Endothelial cell of umbilical vein (primary cell): ENCODE measurements at regions not wholly inside any gene's neighbourhood (a gene's known extent, or its start where the extent isn't known, plus 50 kb on each side); places are given as distances from the start of the nearest gene placed in this dataset.

Source experiments
- BruUV-seq: library from RNA; stranded (reverse); fragments of 400-500 nt; replicated peaks from 2 replicates; lab custom pipeline; 2021; lab: Mats Ljungman, UMichigan
- CTCF ChIA-PET: fragments of 300-600, 350-600 bp; sonication (Branson Sonifier 250); formaldehyde crosslinking; loops from one replicate; lab custom pipeline; 2021; ENCODE audit warnings: antibody characterized with exemption, inconsistent platforms; lab: Charles Lee
- POLR2A ChIA-PET: fragments of 300-600, 350-600 bp; sonication (Branson Sonifier 250); formaldehyde crosslinking; loops from one replicate; lab custom pipeline; 2021; ENCODE audit warnings: antibody characterized with exemption, inconsistent platforms; lab: Charles Lee
- DNase-seq: peaks from one replicate; pipeline ENCODE4 v3.0.0-alpha.2; 2011; ENCODE audit warnings: low read depth, low spot score
- FAIRE-seq: peaks from 2 replicates; lab custom pipeline; 2011; peaks lifted over from hg19 to GRCh38; lab: Jason Lieb, UNC
- H2AFZ ChIP-seq: 2 replicates; pipeline ENCODE4 v1.6.0; 2012; ENCODE audit warnings: low read depth, low read length, control low read depth, inconsistent platforms
- H3K27ac ChIP-seq: 2 replicates; pipeline ENCODE4 v1.5.1; 2011; ENCODE audit warnings: low read depth, mild to moderate bottlenecking, control low read depth, low read length, moderate library complexity; ENCODE audit not compliant: insufficient read depth
- H3K27me3 ChIP-seq, 2 experiments: 2 replicates each; pipeline versions ENCODE4 v1.6.0 to v1.6.1; 2011; ENCODE audit warnings: low read length in 2 of 2, mixed read lengths in 1 of 2; ENCODE audit not compliant: control insufficient read depth in 2 of 2, insufficient read depth in 2 of 2
- H3K36me3 ChIP-seq, 2 experiments: 2 replicates in 1 of 2; 3 replicates in 1 of 2; pipeline ENCODE4 v1.5.1; 2011; ENCODE audit warnings: low read length in 2 of 2, mild to moderate bottlenecking in 1 of 2, moderate library complexity in 1 of 2; ENCODE audit not compliant: control insufficient read depth in 2 of 2, insufficient read depth in 2 of 2; ENCODE audit errors: extremely low read depth in 1 of 2
- H3K4me1 ChIP-seq: 3 replicates; pipeline ENCODE4 v1.5.1; 2011; ENCODE audit warnings: mild to moderate bottlenecking, low read length; ENCODE audit not compliant: control insufficient read depth, insufficient read depth; ENCODE audit errors: extremely low read depth
- H3K4me2 ChIP-seq: 2 replicates; pipeline ENCODE4 v1.6.1; 2011; ENCODE audit warnings: low read length, control low read depth, mixed read lengths; ENCODE audit not compliant: insufficient read depth
- H3K4me3 ChIP-seq, 3 experiments: fragments of 200-600 bp in 1 of 3; sonication (generic), shearing (Covaris generic) in 1 of 3; replicated peaks in 1 of 3; 2 replicates each; pipeline ENCODE4 v1.5.1; 2011 to 2016; ENCODE audit warnings: control low read depth in 3 of 3, low read length in 3 of 3, mild to moderate bottlenecking in 2 of 3, inconsistent platforms in 1 of 3, low read depth in 1 of 3, moderate library complexity in 1 of 3; ENCODE audit not compliant: insufficient read depth in 1 of 3
- H3K79me2 ChIP-seq: 2 replicates; pipeline ENCODE4 v1.6.0; 2012; ENCODE audit warnings: low read length, inconsistent platforms; ENCODE audit not compliant: control insufficient read depth, insufficient read depth
- H3K9ac ChIP-seq: replicated peaks from 2 replicates; pipeline ENCODE3; 2011; ENCODE audit warnings: low read length, control low read depth; ENCODE audit not compliant: insufficient read depth; ENCODE audit errors: extremely low read depth
- H3K9me1 ChIP-seq: replicated peaks from 3 replicates; pipeline ENCODE4 v1.6.0; 2011; ENCODE audit warnings: mild to moderate bottlenecking, low read length; ENCODE audit not compliant: control insufficient read depth, insufficient read depth; ENCODE audit errors: extremely low read depth
- H3K9me3 ChIP-seq: replicated peaks from 2 replicates; pipeline ENCODE4 v1.5.1; 2012; ENCODE audit warnings: low read length, inconsistent platforms; ENCODE audit not compliant: control insufficient read depth, insufficient read depth
- H4K20me1 ChIP-seq: replicated peaks from 2 replicates; pipeline ENCODE3; 2011; ENCODE audit warnings: mild to moderate bottlenecking, low read length; ENCODE audit not compliant: control insufficient read depth, insufficient read depth; ENCODE audit errors: extremely low read depth
- CTCF ChIP-seq, 2 donors: IDR thresholded peaks; 1 replicate in 1 of 2; 2 replicates in 1 of 2; pipeline ENCODE4 v1.5.1; 2011; ENCODE audit warnings: low read length in 2 of 2, mild to moderate bottlenecking in 2 of 2, moderate library complexity in 2 of 2, control low read depth in 1 of 2, inconsistent platforms in 1 of 2, low read depth in 1 of 2; ENCODE audit not compliant: insufficient read depth in 1 of 2; ENCODE audit errors: extremely low read depth in 1 of 2
- EZH2 ChIP-seq: IDR thresholded peaks from 2 replicates; pipeline ENCODE4 v1.6.1; 2012; ENCODE audit warnings: borderline replicate concordance, low read depth, mild to moderate bottlenecking, moderate library complexity, low read length, inconsistent platforms; ENCODE audit not compliant: severe bottlenecking
- FOS ChIP-seq: IDR thresholded peaks from 2 replicates; pipeline ENCODE4 v1.6.1; 2011; ENCODE audit warnings: mild to moderate bottlenecking, low read length, moderate library complexity, borderline replicate concordance; ENCODE audit not compliant: insufficient read depth
- GATA2 ChIP-seq: IDR thresholded peaks from 2 replicates; pipeline ENCODE4 v1.7.0; 2011; ENCODE audit warnings: low read depth, mild to moderate bottlenecking, moderate library complexity, mixed read lengths, low read length; ENCODE audit not compliant: insufficient read length, insufficient read depth
- JUN ChIP-seq: IDR thresholded peaks from 2 replicates; pipeline ENCODE4 v1.6.1; 2011; ENCODE audit warnings: borderline replicate concordance, low read depth; ENCODE audit not compliant: insufficient read length, insufficient read depth
- MAX ChIP-seq: IDR thresholded peaks from 2 replicates; pipeline ENCODE4 v1.6.1; 2011; ENCODE audit not compliant: insufficient read depth, insufficient read length
- MYC ChIP-seq: IDR thresholded peaks from one replicate; pipeline ENCODE4 v1.6.1; 2011; ENCODE audit warnings: mild to moderate bottlenecking, low read depth, low read length
- POLR2A ChIP-seq: IDR thresholded peaks from 2 replicates; pipeline ENCODE4 v1.6.1; 2012; ENCODE audit warnings: low read depth, mild to moderate bottlenecking, control low read depth, low read length
- POLR2AphosphoS5 ChIP-seq: IDR thresholded peaks from 2 replicates; pipeline ENCODE4 v1.6.1; 2012; ENCODE audit warnings: low read depth, mild to moderate bottlenecking, control low read depth, low read length, moderate library complexity; ENCODE audit not compliant: insufficient read depth
- dilution Hi-C: fragments of 300-500 bp; cut with MboI; formaldehyde crosslinking; loops from one replicate; pipeline ENCODE4 v1.15.0; 2019; ENCODE audit warnings: low sequenced_read_pairs; ENCODE audit not compliant: extremely low pct_ligation_motif_present
- intact Hi-C: fragments of 100-400 bp; cut with micrococcal nuclease; formaldehyde crosslinking; loops from one replicate; pipeline ENCODE4 v1.10.0; 2022

GRCh38 chr3:41080141-41080540 lies 119.2 kb upstream of the CTNNB1 start:
- H3K4me2 ChIP-seq, result no peak overlapping the region
- H3K9me1 ChIP-seq, result no peaks in the 10 kb centered on the region
- FAIRE-seq (no peak), DNase-seq (no peak)
- dilution Hi-C loops (no loop called here), intact Hi-C loops (no loop called here)
- CTCF ChIA-PET, result no interaction called here
- H3K4me1 ChIP-seq, result no peaks in the 10 kb centered on the region
- peaks cover 0 to 2% of the 10 kb centered on the region in 2 experiments for H3K27me3 ChIP-seq
- no peak for TF ChIP-seq JUN
- no peak for TF ChIP-seq POLR2AphosphoS5
- no peak for TF ChIP-seq FOS
- no peak for TF ChIP-seq EZH2
- no peak for TF ChIP-seq POLR2A
- TF ChIP-seq MYC, result no peak
- no peak overlapping the region for H3K9ac ChIP-seq
- no peaks in the 10 kb centered on the region for H3K79me2 ChIP-seq
- BruUV-seq, result no TSS peak
- H3K4me3 ChIP-seq, result no peak overlapping the region
- no peak overlapping the region for H2AFZ ChIP-seq
- H4K20me1 ChIP-seq, result no peaks in the 10 kb centered on the region
- no peaks in the 10 kb centered on the region for H3K36me3 ChIP-seq
- POLR2A ChIA-PET, result no interaction called here
- H3K9me3 ChIP-seq, result no peaks in the 10 kb centered on the region
- no peak overlapping the region for H3K27ac ChIP-seq

GRCh38 chr3:41088882-41089281 lies 110.4 kb upstream of the CTNNB1 start:
- intact Hi-C loops (no loop called here), dilution Hi-C loops (no loop called here)
- BruUV-seq, result no TSS peak
- Histone ChIP-seq H2AFZ (no peak overlapping the region), H3K4me2 (no peak overlapping the region), H3K27ac (no peak overlapping the region), H4K20me1 (no peaks in the 10 kb centered on the region), H3K9ac (no peak overlapping the region), H3K36me3 (no peaks in the 10 kb centered on the region), H3K79me2 (no peaks in the 10 kb centered on the region), H3K27me3 (no peaks in the 10 kb centered on the region), H3K4me3 (no peak overlapping the region), H3K4me1 (no peaks in the 10 kb centered on the region), H3K9me1 (no peaks in the 10 kb centered on the region), H3K9me3 (no peaks in the 10 kb centered on the region)
- TF ChIP-seq CTCF (IDR thresholded peaks at IDR 0.05; ENCODE audit: extremely low read depth in 1 of 2, insufficient read depth in 1 of 2, low read depth in 1 of 2, low read length in 2 of 2) (no peak), EZH2 (no peak), JUN (no peak), FOS (no peak), POLR2A (no peak), GATA2 (no peak), POLR2AphosphoS5 (no peak), MAX (no peak), MYC (no peak)
- no peak for DNase-seq
- POLR2A ChIA-PET, result no interaction called here
- CTCF ChIA-PET, result no interaction called here
- FAIRE-seq, result no peak
